H1 (cell line): ENCODE measurements at regions not wholly inside any gene's neighbourhood (a gene's known extent, or its start where the extent isn't known, plus 50 kb on each side); places are given as distances from the start of the nearest gene placed in this dataset.

Experiments
- CBX5 ChIP-seq: fragments of 300-800, 300-1000 bp; sonication (generic); IDR thresholded peaks from 2 replicates; pipeline ENCODE4 v1.7.1; 2016; ENCODE audit warnings: antibody characterized with exemption, low read length, low read depth
- CHD1 ChIP-seq: IDR thresholded peaks from 2 replicates; pipeline ENCODE4 v1.6.1; 2012; ENCODE audit warnings: low read depth, low read length, improper control_type of control experiment
- EP300 ChIP-seq, 2 experiments: IDR thresholded peaks; 1 replicate in 1 of 2; 2 replicates in 1 of 2; pipeline ENCODE4 v1.6.1; 2011 to 2012; ENCODE audit warnings: low read depth in 2 of 2, low read length in 2 of 2, mild to moderate bottlenecking in 2 of 2, borderline replicate concordance in 1 of 2, inconsistent platforms in 1 of 2, moderate library complexity in 1 of 2
- HDAC6 ChIP-seq: IDR thresholded peaks from one replicate; pipeline ENCODE4 v1.7.1; 2012; ENCODE audit warnings: low read depth, mild to moderate bottlenecking, inconsistent platforms, low read length, moderate library complexity
- RNF2 ChIP-seq: fragments of 200-900, 300-1000 bp; sonication (generic); IDR thresholded peaks from 2 replicates; pipeline ENCODE4 v1.7.1; 2016; ENCODE audit warnings: borderline replicate concordance, low read depth, mild to moderate bottlenecking, antibody characterized with exemption, low read length; ENCODE audit not compliant: poor library complexity, severe bottlenecking; ENCODE audit errors: missing control alignments
- SIX5 ChIP-seq: IDR thresholded peaks from 2 replicates; pipeline ENCODE4 v1.6.1; 2011; ENCODE audit warnings: mild to moderate bottlenecking, low read depth, low read length
- SRF ChIP-seq: IDR thresholded peaks from 2 replicates; pipeline ENCODE4 v1.6.1; 2011; ENCODE audit warnings: mild to moderate bottlenecking, low read depth, low read length, moderate library complexity
- TF ChIP-seq, protein P1 (sequence below): IDR thresholded peaks from 2 replicates; pipeline ENCODE4 v1.6.1; 2012; ENCODE audit warnings: inconsistent platforms
- TF ChIP-seq, protein P2 (sequence below): fragments of 300-600 bp; sonication (generic); IDR thresholded peaks from 2 replicates; pipeline ENCODE4 v1.7.1; 2012; ENCODE audit warnings: low read length, moderate library complexity, mild to moderate bottlenecking, inconsistent platforms; ENCODE audit not compliant: insufficient replicate concordance

DNA sequence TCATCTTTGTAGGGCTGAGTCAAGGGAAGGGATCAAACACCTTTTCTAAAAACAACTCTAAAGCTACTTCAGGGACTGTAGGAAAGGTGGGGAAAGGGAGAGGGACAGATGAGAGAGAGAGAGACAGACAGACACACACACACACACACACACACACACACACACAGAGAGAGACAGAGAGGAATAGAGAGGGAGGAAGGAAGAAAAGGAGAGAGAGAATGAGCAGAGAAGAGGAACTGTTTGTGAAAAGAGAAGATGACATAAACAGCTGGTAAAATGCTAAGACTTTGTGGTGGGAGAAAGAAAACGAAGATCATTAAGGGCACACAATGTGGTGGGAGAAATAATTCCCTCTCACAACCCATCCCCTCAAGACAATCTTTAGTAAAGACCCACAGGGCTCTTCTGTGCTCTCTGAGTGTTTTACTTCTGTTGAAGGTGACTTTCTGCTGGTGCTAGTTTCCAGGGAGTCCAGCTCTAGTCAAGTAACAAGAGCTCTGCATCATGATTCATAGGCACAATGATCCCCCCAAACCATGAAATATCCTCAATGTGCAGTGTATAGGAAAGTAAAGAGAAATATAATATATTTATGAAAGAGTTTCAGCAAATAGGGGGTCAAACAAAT is 77.2 kb upstream of the STK17B start (continued):
- TF ChIP-seq RNF2 (no peak), EP300 (IDR thresholded peaks at IDR 0.05; ENCODE audit: borderline replicate concordance in 1 of 2, low read depth in 2 of 2, low read length in 2 of 2) (no peak), SRF (no peak), CHD1 (no peak), SIX5 (no peak), HDAC6 (no peak), CBX5 (no peak)
- TF ChIP-seq, protein P1, sequence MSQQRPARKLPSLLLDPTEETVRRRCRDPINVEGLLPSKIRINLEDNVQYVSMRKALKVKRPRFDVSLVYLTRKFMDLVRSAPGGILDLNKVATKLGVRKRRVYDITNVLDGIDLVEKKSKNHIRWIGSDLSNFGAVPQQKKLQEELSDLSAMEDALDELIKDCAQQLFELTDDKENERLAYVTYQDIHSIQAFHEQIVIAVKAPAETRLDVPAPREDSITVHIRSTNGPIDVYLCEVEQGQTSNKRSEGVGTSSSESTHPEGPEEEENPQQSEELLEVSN: no peak
- TF ChIP-seq, protein P2, sequence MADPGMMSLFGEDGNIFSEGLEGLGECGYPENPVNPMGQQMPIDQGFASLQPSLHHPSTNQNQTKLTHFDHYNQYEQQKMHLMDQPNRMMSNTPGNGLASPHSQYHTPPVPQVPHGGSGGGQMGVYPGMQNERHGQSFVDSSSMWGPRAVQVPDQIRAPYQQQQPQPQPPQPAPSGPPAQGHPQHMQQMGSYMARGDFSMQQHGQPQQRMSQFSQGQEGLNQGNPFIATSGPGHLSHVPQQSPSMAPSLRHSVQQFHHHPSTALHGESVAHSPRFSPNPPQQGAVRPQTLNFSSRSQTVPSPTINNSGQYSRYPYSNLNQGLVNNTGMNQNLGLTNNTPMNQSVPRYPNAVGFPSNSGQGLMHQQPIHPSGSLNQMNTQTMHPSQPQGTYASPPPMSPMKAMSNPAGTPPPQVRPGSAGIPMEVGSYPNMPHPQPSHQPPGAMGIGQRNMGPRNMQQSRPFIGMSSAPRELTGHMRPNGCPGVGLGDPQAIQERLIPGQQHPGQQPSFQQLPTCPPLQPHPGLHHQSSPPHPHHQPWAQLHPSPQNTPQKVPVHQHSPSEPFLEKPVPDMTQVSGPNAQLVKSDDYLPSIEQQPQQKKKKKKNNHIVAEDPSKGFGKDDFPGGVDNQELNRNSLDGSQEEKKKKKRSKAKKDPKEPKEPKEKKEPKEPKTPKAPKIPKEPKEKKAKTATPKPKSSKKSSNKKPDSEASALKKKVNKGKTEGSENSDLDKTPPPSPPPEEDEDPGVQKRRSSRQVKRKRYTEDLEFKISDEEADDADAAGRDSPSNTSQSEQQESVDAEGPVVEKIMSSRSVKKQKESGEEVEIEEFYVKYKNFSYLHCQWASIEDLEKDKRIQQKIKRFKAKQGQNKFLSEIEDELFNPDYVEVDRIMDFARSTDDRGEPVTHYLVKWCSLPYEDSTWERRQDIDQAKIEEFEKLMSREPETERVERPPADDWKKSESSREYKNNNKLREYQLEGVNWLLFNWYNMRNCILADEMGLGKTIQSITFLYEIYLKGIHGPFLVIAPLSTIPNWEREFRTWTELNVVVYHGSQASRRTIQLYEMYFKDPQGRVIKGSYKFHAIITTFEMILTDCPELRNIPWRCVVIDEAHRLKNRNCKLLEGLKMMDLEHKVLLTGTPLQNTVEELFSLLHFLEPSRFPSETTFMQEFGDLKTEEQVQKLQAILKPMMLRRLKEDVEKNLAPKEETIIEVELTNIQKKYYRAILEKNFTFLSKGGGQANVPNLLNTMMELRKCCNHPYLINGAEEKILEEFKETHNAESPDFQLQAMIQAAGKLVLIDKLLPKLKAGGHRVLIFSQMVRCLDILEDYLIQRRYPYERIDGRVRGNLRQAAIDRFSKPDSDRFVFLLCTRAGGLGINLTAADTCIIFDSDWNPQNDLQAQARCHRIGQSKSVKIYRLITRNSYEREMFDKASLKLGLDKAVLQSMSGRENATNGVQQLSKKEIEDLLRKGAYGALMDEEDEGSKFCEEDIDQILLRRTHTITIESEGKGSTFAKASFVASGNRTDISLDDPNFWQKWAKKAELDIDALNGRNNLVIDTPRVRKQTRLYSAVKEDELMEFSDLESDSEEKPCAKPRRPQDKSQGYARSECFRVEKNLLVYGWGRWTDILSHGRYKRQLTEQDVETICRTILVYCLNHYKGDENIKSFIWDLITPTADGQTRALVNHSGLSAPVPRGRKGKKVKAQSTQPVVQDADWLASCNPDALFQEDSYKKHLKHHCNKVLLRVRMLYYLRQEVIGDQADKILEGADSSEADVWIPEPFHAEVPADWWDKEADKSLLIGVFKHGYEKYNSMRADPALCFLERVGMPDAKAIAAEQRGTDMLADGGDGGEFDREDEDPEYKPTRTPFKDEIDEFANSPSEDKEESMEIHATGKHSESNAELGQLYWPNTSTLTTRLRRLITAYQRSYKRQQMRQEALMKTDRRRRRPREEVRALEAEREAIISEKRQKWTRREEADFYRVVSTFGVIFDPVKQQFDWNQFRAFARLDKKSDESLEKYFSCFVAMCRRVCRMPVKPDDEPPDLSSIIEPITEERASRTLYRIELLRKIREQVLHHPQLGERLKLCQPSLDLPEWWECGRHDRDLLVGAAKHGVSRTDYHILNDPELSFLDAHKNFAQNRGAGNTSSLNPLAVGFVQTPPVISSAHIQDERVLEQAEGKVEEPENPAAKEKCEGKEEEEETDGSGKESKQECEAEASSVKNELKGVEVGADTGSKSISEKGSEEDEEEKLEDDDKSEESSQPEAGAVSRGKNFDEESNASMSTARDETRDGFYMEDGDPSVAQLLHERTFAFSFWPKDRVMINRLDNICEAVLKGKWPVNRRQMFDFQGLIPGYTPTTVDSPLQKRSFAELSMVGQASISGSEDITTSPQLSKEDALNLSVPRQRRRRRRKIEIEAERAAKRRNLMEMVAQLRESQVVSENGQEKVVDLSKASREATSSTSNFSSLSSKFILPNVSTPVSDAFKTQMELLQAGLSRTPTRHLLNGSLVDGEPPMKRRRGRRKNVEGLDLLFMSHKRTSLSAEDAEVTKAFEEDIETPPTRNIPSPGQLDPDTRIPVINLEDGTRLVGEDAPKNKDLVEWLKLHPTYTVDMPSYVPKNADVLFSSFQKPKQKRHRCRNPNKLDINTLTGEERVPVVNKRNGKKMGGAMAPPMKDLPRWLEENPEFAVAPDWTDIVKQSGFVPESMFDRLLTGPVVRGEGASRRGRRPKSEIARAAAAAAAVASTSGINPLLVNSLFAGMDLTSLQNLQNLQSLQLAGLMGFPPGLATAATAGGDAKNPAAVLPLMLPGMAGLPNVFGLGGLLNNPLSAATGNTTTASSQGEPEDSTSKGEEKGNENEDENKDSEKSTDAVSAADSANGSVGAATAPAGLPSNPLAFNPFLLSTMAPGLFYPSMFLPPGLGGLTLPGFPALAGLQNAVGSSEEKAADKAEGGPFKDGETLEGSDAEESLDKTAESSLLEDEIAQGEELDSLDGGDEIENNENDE: no peak
